Activated T-helper 9 cell treated with anti-CD3 and anti-CD28 coated beads, Interleukin-2, amount 50 U/mL, for 16 hours (primary cell): ENCODE measurements at regions not wholly inside any gene's neighbourhood (a gene's known extent, or its start where the extent isn't known, plus 50 kb on each side); places are given as distances from the start of the nearest gene placed in this dataset.
"Not testable (repeated sequence)": the region's sequence is repeated elsewhere in the genome, so short reads cannot be mapped to it uniquely, and the experiment has no call there.

Experiments
- DNase-seq: peaks from one replicate; pipeline ENCODE4 v3.0.0-alpha.2; 2020; ENCODE audit warnings: low read depth

DNA sequence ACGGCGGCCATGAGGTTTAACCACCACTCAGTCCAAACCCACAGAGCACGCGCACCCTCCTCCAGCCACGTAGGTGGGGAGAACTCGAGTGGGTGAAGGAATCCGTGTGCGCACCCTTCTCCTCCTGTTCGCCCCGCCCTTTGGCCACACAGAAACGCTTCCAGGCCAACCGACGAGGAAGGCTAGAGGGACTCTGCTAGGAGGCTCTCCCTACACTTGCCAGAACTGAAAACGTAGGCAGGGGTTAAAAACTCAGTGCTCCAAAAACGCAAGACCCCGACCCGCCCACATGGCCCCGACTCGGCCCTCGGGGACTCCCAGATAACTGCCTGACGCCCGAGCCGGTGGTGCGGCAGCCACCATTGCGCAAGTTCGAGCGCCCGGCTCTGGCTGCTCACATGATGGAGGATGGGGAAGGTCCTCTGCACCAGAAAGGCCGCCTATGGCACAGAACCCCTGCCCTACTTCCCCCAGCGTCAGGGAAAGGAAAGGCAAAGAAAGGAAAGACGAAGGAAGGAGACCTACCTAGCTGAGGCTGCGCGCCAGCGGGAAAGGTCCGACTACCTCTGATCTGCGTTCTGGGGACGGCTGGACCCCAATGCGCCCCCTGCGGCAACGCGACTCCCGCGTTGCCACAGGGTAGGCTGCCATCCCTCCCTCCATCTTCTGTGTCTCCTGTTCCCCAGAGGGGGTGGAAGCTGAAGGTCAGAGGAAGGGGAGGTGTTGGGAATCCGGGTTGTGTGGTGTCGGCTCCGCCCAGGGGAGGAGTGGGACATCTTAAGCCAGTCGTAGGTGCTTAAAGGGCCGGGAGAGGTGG lies 201.9 kb upstream of the AGTR2 start:
- DNase-seq: no peak

DNA sequence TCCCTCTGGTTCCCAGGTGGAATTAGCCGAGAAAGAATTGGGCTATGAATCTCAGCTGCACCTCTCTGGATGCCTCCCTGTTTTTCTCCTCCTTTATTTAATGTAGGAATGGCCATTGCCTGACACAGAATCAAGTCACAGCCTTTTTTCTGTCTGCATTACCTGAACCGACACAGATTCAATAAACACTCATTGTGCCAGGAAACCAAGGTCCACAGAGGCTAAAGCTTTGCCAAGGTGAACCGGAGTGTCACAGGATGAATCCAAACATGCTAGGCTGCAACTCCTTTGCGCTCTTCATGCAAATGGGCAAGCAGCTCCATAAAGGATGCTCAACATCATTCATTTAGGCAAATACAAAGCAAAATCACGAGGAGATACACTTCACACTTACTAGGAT lies 199.8 kb upstream of the AGTR2 start:
- no peak for DNase-seq

DNA sequence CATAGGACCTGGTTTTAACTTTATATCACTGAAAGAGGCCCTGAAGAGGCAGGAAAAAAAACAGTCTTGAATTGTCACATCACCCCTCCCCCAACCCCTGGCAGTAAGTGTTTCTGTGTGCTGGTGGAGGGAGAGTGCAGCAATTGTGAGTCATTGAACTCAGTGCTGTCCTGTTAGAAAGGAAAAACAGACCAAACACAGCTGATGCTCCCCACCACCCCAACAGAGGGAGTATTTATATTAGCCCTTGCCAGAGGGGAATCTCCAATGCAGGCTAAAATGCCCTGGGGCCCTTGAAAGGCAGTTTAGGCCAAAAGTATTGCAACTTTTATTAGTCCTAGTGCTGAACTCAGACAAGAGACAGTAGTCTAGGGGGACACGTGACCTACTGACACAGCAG lies 197.8 kb upstream of the AGTR2 start:
- no peak for DNase-seq

DNA sequence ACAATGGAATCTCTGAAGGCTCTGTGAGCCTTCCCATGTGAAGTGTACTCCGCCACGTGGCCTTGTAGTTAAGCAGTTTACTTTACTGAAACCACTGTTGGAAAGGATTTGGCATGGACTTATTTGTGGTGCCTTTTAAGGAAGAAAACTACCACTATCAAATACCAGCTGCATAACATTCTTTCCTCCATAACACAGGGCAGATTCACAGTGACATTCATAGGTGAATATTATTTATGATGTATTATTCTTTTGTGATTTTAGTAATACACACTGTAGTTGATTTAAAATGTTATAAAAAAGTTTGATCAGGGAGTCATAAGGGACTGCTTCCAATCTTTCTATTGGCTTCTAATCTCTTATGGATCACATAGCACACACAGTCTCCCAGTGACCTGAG lies 192.5 kb upstream of the AGTR2 start:
- DNase-seq: no peak

DNA sequence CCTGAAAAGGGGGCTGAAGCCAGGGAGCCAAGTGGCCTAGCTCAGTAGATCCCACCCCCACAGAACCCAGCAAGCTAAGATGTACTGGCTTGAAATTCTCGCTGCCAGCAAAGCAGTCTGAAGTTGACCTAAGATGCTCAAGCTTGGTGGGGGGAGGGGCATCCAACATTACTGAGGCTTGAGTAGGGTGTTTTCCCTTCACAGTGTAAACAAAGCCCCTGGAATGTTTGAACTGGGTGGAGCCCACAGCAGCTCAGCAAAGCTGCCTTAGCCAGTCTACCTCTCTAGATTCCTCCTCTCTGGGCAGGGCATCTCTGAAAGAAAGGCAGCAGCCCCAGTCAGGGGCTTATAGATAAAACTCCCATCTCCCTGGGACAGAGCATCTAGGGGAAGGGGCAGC lies 187.4 kb upstream of the AGTR2 start:
- not testable (repeated sequence) for DNase-seq

DNA sequence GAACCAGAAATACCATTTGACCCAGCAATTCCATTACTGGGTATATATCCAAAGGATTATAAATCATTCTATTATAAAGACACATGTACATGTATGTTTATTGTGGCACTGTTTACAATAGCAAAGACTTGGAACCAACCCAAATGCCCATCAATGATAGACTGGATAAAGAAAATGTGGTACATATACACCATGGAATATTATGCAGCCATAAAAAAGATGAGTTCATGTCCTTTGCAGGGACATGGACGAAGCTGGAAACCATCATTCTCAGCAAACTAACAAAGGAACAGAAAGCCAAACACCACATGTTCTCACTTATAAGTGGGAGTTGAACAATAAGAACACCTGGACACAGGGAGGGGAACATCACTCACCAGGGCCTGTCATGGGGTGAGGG lies 183.1 kb upstream of the AGTR2 start:
- DNase-seq: not testable (repeated sequence)

DNA sequence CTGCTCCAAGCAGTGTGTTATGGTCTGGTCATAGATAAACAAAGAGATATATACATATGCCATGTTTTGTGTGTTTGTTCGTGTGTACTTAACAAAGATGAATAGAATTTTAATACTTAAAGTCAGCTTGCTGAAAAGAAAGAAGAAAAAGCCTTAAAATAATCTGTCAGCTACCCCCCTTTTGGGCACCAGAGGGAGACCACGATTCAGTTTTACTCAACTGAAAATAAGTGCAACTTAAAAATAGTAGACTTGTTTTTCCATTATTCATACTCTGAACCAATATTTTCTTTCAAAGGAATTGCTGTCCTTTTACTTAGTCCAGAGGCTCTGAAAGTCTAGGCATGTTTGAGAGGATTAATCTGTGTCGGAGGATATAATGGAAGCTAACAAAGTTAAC lies 181.7 kb upstream of the AGTR2 start:
- no peak for DNase-seq

DNA sequence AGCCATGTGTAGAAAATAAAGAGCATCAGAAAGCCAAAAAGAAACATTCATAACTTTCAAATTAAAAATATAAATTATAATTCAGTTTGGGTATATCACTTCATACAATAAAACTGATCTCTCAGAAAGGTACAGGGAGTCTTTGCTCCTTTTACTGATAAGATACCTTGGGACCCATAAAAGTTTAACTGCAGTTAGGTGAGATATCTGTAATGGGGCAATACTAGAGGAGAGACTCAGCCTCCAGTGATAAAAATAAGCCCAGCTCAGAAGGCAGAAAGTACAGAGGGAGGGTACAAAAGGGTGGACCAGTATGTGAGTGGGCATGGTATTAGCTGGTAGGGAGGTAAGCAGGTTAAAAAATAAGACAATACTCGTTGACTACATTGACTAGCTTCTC lies 180.9 kb upstream of the AGTR2 start:
- no peak for DNase-seq

DNA sequence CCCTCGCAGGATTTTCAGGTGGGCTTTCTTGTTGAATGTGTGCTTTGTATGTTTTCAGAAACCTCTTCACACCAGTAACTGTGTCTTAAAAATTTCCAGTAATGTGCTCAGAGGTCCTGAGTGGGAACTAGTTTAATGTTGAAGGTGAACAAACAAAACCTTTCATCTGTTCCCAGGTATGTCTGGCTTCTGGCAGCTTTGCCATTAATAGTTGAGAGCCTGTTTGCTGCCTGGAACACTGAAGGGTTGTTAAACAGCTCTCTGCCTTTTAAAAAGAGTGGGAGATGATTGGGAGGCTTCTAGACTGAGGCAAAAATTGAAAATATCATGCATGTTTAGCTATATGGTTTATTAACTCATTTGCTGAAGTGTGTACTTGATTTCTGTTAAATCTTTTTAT lies 161.2 kb upstream of the AGTR2 start:
- DNase-seq: no peak

DNA sequence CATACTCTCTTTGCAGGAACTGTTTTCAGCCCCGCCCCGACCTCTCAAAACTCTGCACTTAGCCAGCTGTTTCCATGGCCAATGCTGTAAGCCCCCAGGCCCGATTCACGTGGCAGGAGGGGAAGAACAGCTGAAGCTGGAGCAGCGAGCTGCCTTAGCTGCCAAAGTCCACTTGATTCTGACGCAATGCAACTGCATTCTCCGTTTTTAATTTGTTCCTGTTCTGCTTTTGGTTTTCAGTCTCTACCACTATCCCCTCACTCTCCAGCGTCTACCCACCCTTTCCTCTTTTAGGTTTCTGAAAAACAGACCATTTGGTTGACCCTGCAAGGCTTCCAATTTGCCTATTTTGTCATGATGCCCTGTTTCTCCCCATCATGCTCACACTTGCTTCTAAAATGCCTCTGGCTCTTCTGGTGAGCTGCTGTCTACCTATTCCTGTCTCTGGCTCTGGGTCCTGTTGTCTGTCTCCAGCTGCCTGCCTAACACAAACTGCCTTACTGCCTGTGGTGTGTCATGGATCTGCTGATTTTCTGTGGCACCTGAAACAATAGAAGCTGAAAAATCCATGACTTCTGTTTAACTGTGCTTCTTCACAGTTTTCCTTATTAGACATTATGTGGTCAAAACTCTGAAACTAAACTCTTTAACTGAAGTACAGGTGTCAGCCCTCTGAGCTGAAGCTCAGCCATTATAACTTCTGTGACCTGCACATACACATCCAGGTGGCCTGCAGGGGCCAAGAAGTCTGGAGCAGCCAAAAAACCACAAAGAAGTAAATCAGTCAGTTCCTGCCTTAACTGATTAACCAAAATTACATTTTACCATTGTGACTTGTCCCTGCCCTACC lies 160.5 kb upstream of the AGTR2 start:
- DNase-seq: no peak

DNA sequence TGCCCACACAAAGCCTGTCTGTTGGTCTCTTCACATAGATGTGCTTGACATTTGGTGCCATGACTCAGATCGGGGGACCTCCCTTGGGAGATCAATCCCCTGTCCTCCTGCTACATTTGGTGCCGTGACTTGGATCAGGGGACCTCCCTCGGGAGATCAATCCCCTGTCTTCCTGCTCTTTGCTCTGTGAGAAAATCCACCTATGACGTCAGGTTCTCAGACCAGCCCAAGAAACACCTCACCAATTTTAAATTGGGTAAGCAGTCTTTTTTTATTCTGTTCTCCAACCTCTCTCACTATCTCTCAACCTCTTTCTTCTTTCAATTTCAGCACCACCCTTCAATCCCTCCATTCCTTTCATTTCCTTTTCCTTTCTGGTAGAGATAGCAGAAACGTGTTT lies 159.6 kb upstream of the AGTR2 start:
- no peak for DNase-seq

DNA sequence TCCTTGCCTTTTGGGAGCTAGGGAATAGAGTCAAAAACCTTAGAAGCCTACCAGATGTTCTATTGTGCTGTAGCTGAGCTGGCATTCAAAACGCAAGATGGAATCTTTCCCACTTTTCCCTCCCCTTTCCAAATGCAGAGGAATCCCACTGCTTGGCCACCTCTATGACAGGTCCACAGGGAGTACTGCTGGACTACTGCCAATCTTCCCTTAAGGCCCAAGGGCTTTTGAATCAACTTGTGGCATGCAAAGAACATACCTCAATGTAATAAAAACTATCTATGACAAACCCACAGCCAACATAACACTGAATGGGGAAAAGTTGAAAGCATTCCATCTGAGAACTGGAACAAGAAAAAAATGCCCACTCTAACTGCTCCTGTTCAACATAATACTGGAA lies 139.2 kb upstream of the AGTR2 start:
- no peak for DNase-seq
